Choroid plexus epithelial cell (primary cell): ENCODE measurements at regions not wholly inside any gene's neighbourhood (a gene's known extent, or its start where the extent isn't known, plus 50 kb on each side); places are given as distances from the start of the nearest gene placed in this dataset.
A peak's percentile ranks its signal among the peaks of the same experiment; 100 is the strongest.
"Not testable (repeated sequence)": the region's sequence is repeated elsewhere in the genome, so short reads cannot be mapped to it uniquely, and the experiment has no call there.

Experiments used
- DNase-seq: peaks from one replicate; pipeline ENCODE4 v3.0.0-alpha.2; 2010; ENCODE audit warnings: low read depth
- H3K4me3 ChIP-seq: 2 replicates; pipeline ENCODE4 v1.5.1; 2011; ENCODE audit warnings: low read depth, mild to moderate bottlenecking, control low read depth, low read length, moderate library complexity
- CTCF ChIP-seq: conservative IDR thresholded peaks from 2 replicates; pipeline ENCODE4 v1.5.1; 2011; ENCODE audit warnings: low read depth, mild to moderate bottlenecking, control low read depth, inconsistent platforms, low read length, moderate library complexity

- DNase-seq: peak; percentile 12
- no peak for TF ChIP-seq CTCF
- H3K4me3 ChIP-seq: no peak overlapping the region
These were observed 287.6 kb upstream of the GOT2 start for GRCh38 chr16:59021751-59022150.

GRCh38 chr16:59013930-59014329 is 279.8 kb upstream of the GOT2 start:
- DNase-seq: no peak
- H3K4me3 ChIP-seq: no peak overlapping the region
- no peak for TF ChIP-seq CTCF

GRCh38 chr16:58999762-59000161 is 265.6 kb upstream of the GOT2 start:
- TF ChIP-seq CTCF: no peak
- no peak overlapping the region for H3K4me3 ChIP-seq

GRCh38 chr16:58992755-58993154 is 258.6 kb upstream of the GOT2 start:
- not testable (repeated sequence) for H3K4me3 ChIP-seq, DNase-seq

More at GRCh38 chr16:58999762-59000161, 265.6 kb upstream of the GOT2 start:
- DNase-seq: no peak

- not testable (repeated sequence) for DNase-seq, H3K4me3 ChIP-seq
These were observed 249.3 kb upstream of the GOT2 start for GRCh38 chr16:58983181-58983965.

- no peak for TF ChIP-seq CTCF
- DNase-seq: peak; percentile 23
- no peak overlapping the region for H3K4me3 ChIP-seq
These were observed 236.7 kb upstream of the GOT2 start for GRCh38 chr16:58970775-58971174.

- TF ChIP-seq CTCF: no peak
- H3K4me3 ChIP-seq: no peak overlapping the region
- no peak for DNase-seq
These were observed 229.4 kb upstream of the GOT2 start for GRCh38 chr16:58963479-58963878.

- no peak for TF ChIP-seq CTCF
- no peak for DNase-seq
- H3K4me3 ChIP-seq: no peak overlapping the region
These were observed 228.7 kb upstream of the GOT2 start for GRCh38 chr16:58962811-58963210.
